ENCODE measurements at regions not wholly inside any gene's neighbourhood (a gene's known extent, or its start where the extent isn't known, plus 50 kb on each side); places are given as distances from the start of the nearest gene placed in this dataset.

GRCh38 chr13:26838821-26839220, 78.2 kb upstream of the GPR12 start:
- H3K27ac ChIP-seq = no peak overlapping the region
- TF ChIP-seq ZFX (IDR thresholded peaks at IDR 0.05) (no peak), CTCF (conservative IDR thresholded peaks at IDR 0.05) (no peak)

GRCh38 chr13:26837997-26838396, 77.4 kb upstream of the GPR12 start:
- no peak overlapping the region for H3K27ac ChIP-seq
- TF ChIP-seq ZFX (IDR thresholded peaks at IDR 0.05) (no peak), CTCF (conservative IDR thresholded peaks at IDR 0.05) (no peak)

GRCh38 chr13:26837102-26837501, 76.5 kb upstream of the GPR12 start:
- TF ChIP-seq ZFX (IDR thresholded peaks at IDR 0.05) = no peak
- TF ChIP-seq CTCF (conservative IDR thresholded peaks at IDR 0.05) = no peak
- no peak overlapping the region for H3K27ac ChIP-seq

- no peak for TF ChIP-seq CTCF (conservative IDR thresholded peaks at IDR 0.05)
- no peak for TF ChIP-seq ZFX (IDR thresholded peaks at IDR 0.05)
- no peak overlapping the region for H3K27ac ChIP-seq
Observed at GRCh38 chr13:26836626-26837025, 76.0 kb upstream of the GPR12 start.

GRCh38 chr13:26834646-26835045, 74.1 kb upstream of the GPR12 start:
- TF ChIP-seq ZFX (IDR thresholded peaks at IDR 0.05) (no peak), CTCF (conservative IDR thresholded peaks at IDR 0.05) (no peak)
- H3K27ac ChIP-seq = no peak overlapping the region

GRCh38 chr13:26831336-26831908, 70.8 kb upstream of the GPR12 start:
- no peak overlapping the region for H3K27ac ChIP-seq
- no peak for TF ChIP-seq ZFX (IDR thresholded peaks at IDR 0.05)
- no peak for TF ChIP-seq CTCF (conservative IDR thresholded peaks at IDR 0.05)

GRCh38 chr13:26829716-26830115, 69.1 kb upstream of the GPR12 start:
- no peak for TF ChIP-seq CTCF (conservative IDR thresholded peaks at IDR 0.05)
- TF ChIP-seq ZFX (IDR thresholded peaks at IDR 0.05) = 0 out of 2 replicates have a peak, but pooled peaks have one; percentile 13
- no peak overlapping the region for H3K27ac ChIP-seq
